ENCODE measurements at regions not wholly inside any gene's neighbourhood (a gene's known extent, or its start where the extent isn't known, plus 50 kb on each side); places are given as distances from the start of the nearest gene placed in this dataset.

DNA sequence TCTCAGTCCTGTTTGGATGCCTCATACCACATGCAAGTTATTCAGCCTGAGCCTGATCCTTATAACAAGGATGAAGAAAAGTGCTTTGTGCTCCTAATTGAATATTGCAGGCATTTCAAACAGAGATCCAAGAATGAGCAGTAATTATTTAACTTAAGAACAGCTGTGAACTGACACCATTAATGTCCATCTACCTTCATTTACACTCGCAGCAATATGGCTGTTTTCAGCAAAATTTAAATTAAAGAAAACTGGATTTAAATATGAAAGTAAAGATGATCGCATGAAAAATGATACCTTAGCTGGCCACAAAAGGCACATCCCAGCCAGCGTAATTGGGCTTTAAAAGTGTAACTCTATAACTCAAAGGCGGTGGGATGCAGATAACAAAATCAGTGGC lies 466.3 kb downstream of the GALC start:
- TF ChIP-seq, protein P1, sequence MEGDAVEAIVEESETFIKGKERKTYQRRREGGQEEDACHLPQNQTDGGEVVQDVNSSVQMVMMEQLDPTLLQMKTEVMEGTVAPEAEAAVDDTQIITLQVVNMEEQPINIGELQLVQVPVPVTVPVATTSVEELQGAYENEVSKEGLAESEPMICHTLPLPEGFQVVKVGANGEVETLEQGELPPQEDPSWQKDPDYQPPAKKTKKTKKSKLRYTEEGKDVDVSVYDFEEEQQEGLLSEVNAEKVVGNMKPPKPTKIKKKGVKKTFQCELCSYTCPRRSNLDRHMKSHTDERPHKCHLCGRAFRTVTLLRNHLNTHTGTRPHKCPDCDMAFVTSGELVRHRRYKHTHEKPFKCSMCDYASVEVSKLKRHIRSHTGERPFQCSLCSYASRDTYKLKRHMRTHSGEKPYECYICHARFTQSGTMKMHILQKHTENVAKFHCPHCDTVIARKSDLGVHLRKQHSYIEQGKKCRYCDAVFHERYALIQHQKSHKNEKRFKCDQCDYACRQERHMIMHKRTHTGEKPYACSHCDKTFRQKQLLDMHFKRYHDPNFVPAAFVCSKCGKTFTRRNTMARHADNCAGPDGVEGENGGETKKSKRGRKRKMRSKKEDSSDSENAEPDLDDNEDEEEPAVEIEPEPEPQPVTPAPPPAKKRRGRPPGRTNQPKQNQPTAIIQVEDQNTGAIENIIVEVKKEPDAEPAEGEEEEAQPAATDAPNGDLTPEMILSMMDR (conservative IDR thresholded peaks at IDR 0.05): no peak
- no peak for TF ChIP-seq EZH2 (IDR thresholded peaks at IDR 0.05; ENCODE audit: low read depth)

Measured in PC-9 (cell line).